ENCODE measurements at regions not wholly inside any gene's neighbourhood (a gene's known extent, or its start where the extent isn't known, plus 50 kb on each side); places are given as distances from the start of the nearest gene placed in this dataset.

DNA sequence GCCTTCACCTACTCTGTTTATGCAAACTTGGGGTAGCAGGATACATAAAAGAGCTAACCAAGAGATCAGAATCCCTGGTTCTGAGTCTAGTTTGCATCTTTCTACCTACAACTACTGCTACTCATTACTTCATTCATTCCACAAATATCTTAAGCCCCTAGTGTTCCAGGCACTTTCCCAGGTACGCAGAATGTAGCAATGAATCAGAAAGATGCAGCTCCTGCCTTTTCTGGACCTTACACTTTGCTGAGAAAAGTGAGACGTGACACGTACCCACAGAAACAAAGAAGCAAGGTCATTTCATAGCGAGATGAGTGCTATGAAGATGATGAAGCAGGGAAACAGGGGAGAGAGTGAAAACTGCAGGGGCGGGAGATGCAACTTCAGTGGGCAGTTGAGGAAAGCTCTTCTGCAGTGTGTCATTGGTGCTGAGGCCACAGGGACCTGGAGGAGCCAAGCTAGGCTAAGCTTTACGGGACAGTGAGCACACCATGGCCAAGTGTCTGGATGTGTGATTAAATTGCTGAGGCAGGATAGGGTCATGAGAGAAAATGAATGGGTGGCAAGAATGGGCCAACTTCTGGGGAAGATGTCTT lies 167.9 kb downstream of the TNFSF18 start:
- WGBS, 2 experiments (ENCODE audit: extremely low coverage in 1 of 2, insufficient coverage in 1 of 2, insufficient read length in 1 of 2, insufficient replicate concordance in 2 of 2, low coverage in 1 of 2, low lambda C conversion rate in 2 of 2, missing lambda C conversion rate in 1 of 2) = 92% methylated on average over 6 of the region's 6 CpGs; no CpG with 5 or more reads in 1 of the 2 experiments
- Histone ChIP-seq H4K5ac (ENCODE audit: insufficient read length, low read depth, low read length) (no peak overlapping the region), H4K20me1 (replicated peaks in 1 of 2; ENCODE audit: control insufficient read depth in 1 of 2, insufficient read depth in 2 of 2, low read length in 2 of 2) (no peaks in the 10 kb centered on the region), H3K4me2 (ENCODE audit: insufficient read depth in 1 of 2, low read depth in 2 of 2, low read length in 2 of 2) (no peak overlapping the region), H3K79me2 (ENCODE audit: control insufficient read depth in 1 of 2, insufficient read depth in 2 of 2, low read length in 2 of 2) (no peaks in the 10 kb centered on the region), H4K8ac (ENCODE audit: extremely low read depth, insufficient read depth, low read length) (no peak overlapping the region), H2BK15ac (ENCODE audit: low read length) (no peak overlapping the region), H3K18ac (ENCODE audit: extremely low read depth, low read length) (no peak overlapping the region), H3K9ac (replicated peaks in 1 of 4; ENCODE audit: extremely low read depth in 1 of 4, low read depth in 3 of 4, low read length in 3 of 4) (no peak overlapping the region), H2AFZ (ENCODE audit: low read length) (no peak overlapping the region), H3K23ac (ENCODE audit: insufficient read length) (no peak overlapping the region), H3K36me3 (ENCODE audit: control insufficient read depth in 2 of 4, insufficient read depth in 4 of 4, low read length in 3 of 4) (no peaks in the 10 kb centered on the region), H3K4me1 (replicated peaks in 1 of 4; ENCODE audit: control insufficient read depth in 3 of 4, insufficient read depth in 4 of 4, low read length in 3 of 4) (no peaks in the 10 kb centered on the region), H2BK120ac (replicated peaks; ENCODE audit: low read depth, low read length) (no peak overlapping the region), H3K56ac (replicated peaks; ENCODE audit: insufficient read length, low read depth, low read length) (no peak overlapping the region), H2BK12ac (ENCODE audit: low read depth, low read length) (no peak overlapping the region), H3K79me1 (ENCODE audit: low read depth, low read length) (no peaks in the 10 kb centered on the region), H3K27ac (ENCODE audit: low read depth, low read length) (no peak overlapping the region), H3K4ac (replicated peaks; ENCODE audit: insufficient read length, low read depth, low read length) (no peak overlapping the region), H2AK5ac (ENCODE audit: low read depth, low read length) (no peak overlapping the region), H3K23me2 (ENCODE audit: low read depth, low read length) (no peaks in the 10 kb centered on the region), H3K27me3 (replicated peaks in 1 of 4; ENCODE audit: control insufficient read depth in 3 of 4, extremely low read depth in 1 of 4, insufficient read depth in 3 of 4, low read length in 3 of 4) (no peaks in the 10 kb centered on the region), H3K14ac (ENCODE audit: insufficient read length) (no peak overlapping the region), H3K9me3 (ENCODE audit: insufficient read depth in 2 of 2, low read depth in 1 of 2, low read length in 1 of 2) (no peaks in the 10 kb centered on the region), H2BK5ac (ENCODE audit: low read depth, low read length) (no peak overlapping the region), H2BK20ac (ENCODE audit: low read length) (no peak overlapping the region), H3K4me3 (ENCODE audit: extremely low read depth in 1 of 4, insufficient read depth in 2 of 4, low read depth in 3 of 4, low read length in 4 of 4) (no peak overlapping the region), H4K91ac (replicated peaks; ENCODE audit: insufficient read length, low read length) (no peak overlapping the region)
- POLR2A ChIA-PET (ENCODE audit: partially characterized antibody) = interaction anchor here (0.9 kb wide), 1 partner anchor 87 kb away, joined by 3 read pairs; no protein-coding TSS in a partner anchor
- CTCF ChIA-PET (ENCODE audit: partially characterized antibody) = interaction anchor here (0.6 to 1.5 kb wide), 2 partner anchors 57 to 141 kb away, joined by 3 read pairs; no protein-coding TSS in a partner anchor
- TF ChIP-seq CHD2 (IDR thresholded peaks at IDR 0.05; ENCODE audit: low read length) (no peak), RBBP5 (IDR thresholded peaks at IDR 0.05; ENCODE audit: borderline replicate concordance, low read depth, low read length) (no peak), CREB1 (IDR thresholded peaks at IDR 0.05) (no peak), POLR2AphosphoS5 (IDR thresholded peaks at IDR 0.05; ENCODE audit: low read depth, low read length) (no peak), SP1 (IDR thresholded peaks at IDR 0.05; ENCODE audit: low read depth, low read length) (no peak), BCL11A (IDR thresholded peaks at IDR 0.05; ENCODE audit: low read depth in 2 of 2, low read length in 2 of 2) (no peak), GTF2F1 (IDR thresholded peaks at IDR 0.05; ENCODE audit: borderline replicate concordance, low read depth, low read length) (no peak), JUND (IDR thresholded peaks at IDR 0.05; ENCODE audit: low read length) (no peak), CEBPB (IDR thresholded peaks at IDR 0.05; ENCODE audit: low read depth, low read length) (no peak), TBP (IDR thresholded peaks at IDR 0.05; ENCODE audit: low read depth, low read length) (no peak), YY1 (IDR thresholded peaks at IDR 0.05; ENCODE audit: low read depth, low read length) (no peak), RFX5 (IDR thresholded peaks at IDR 0.05; ENCODE audit: borderline replicate concordance, low read depth, low read length) (no peak), SP4 (IDR thresholded peaks at IDR 0.05; ENCODE audit: low read length) (no peak), SRF (IDR thresholded peaks at IDR 0.05; ENCODE audit: low read depth, low read length) (no peak), ASH2L (IDR thresholded peaks at IDR 0.05; ENCODE audit: low read length) (no peak), SIX5 (IDR thresholded peaks at IDR 0.05; ENCODE audit: low read depth, low read length) (no peak), TEAD4 (IDR thresholded peaks at IDR 0.05; ENCODE audit: low read depth, low read length) (no peak)
- no peak for DNase-seq (ENCODE audit: low read depth in 1 of 2, low spot score in 2 of 2)
- FAIRE-seq = no peak

All from H1 (cell line).